Activated CD4-positive, alpha-beta memory T cell treated with anti-CD3 and anti-CD28 coated beads, Interleukin-2, amount 10 ng/mL, durations not matched to agents 7 days and 5 days (primary cell): ENCODE measurements at regions not wholly inside any gene's neighbourhood (a gene's known extent, or its start where the extent isn't known, plus 50 kb on each side); places are given as distances from the start of the nearest gene placed in this dataset.

Experiments
- CTCF ChIA-PET: fragments of 350-600 bp; sonication (Branson Sonifier 250); formaldehyde crosslinking; loops from one replicate; lab custom pipeline; 2021; ENCODE audit warnings: antibody characterized with exemption, inconsistent platforms; lab: Charles Lee
- POLR2A ChIA-PET: fragments of 350-600 bp; sonication (Branson Sonifier 250); formaldehyde crosslinking; loops from one replicate; lab custom pipeline; 2021; ENCODE audit warnings: antibody characterized with exemption; lab: Charles Lee
- DNase-seq: peaks from one replicate; pipeline ENCODE4 v3.0.0-alpha.2; 2020
- H3K27ac Mint-ChIP-seq: one replicate; pipeline ENCODE4 v1.8.0; 2021; ENCODE audit warnings: mild to moderate bottlenecking, mixed read lengths
- H3K27me3 Mint-ChIP-seq: one replicate; pipeline ENCODE4 v1.8.0; 2021; ENCODE audit warnings: mixed read lengths
- H3K36me3 Mint-ChIP-seq: one replicate; pipeline ENCODE4 v1.8.0; 2021; ENCODE audit warnings: low read depth, mixed read lengths
- H3K4me1 Mint-ChIP-seq: one replicate; pipeline ENCODE4 v1.8.0; 2021; ENCODE audit warnings: mixed read lengths
- H3K4me3 Mint-ChIP-seq: one replicate; pipeline ENCODE4 v1.8.0; 2021; ENCODE audit warnings: mild to moderate bottlenecking, mixed read lengths
- H3K9me3 Mint-ChIP-seq: one replicate; pipeline ENCODE4 v1.8.0; 2021; ENCODE audit warnings: mixed read lengths

GRCh38 chr12:116497051-116497591, 62.1 kb upstream of the MAP1LC3B2 start:
- Mint-ChIP-seq H3K9me3 (peaks cover 4% of the 10 kb centered on the region), H3K27me3 (no peaks in the 10 kb centered on the region), H3K36me3 (no peaks in the 10 kb centered on the region), H3K4me3 (no peak overlapping the region), H3K4me1 (no peaks in the 10 kb centered on the region), H3K27ac (no peak overlapping the region)
- no peak for DNase-seq
- CTCF ChIA-PET = no interaction called here
- POLR2A ChIA-PET = no interaction called here

- CTCF ChIA-PET = interaction anchor here (0.6 kb wide), 1 partner anchor 211 kb away, joined by 3 read pairs; no protein-coding TSS in a partner anchor
- H3K27ac Mint-ChIP-seq = no peak overlapping the region
- no peaks in the 10 kb centered on the region for H3K4me1 Mint-ChIP-seq
- H3K9me3 Mint-ChIP-seq = no peaks in the 10 kb centered on the region
- no peak for DNase-seq
- H3K36me3 Mint-ChIP-seq = no peaks in the 10 kb centered on the region
- no peaks in the 10 kb centered on the region for H3K27me3 Mint-ChIP-seq
- POLR2A ChIA-PET = no interaction called here
- no peak overlapping the region for H3K4me3 Mint-ChIP-seq
Measured at GRCh38 chr12:116498471-116498870, 60.7 kb upstream of the MAP1LC3B2 start.

DNA sequence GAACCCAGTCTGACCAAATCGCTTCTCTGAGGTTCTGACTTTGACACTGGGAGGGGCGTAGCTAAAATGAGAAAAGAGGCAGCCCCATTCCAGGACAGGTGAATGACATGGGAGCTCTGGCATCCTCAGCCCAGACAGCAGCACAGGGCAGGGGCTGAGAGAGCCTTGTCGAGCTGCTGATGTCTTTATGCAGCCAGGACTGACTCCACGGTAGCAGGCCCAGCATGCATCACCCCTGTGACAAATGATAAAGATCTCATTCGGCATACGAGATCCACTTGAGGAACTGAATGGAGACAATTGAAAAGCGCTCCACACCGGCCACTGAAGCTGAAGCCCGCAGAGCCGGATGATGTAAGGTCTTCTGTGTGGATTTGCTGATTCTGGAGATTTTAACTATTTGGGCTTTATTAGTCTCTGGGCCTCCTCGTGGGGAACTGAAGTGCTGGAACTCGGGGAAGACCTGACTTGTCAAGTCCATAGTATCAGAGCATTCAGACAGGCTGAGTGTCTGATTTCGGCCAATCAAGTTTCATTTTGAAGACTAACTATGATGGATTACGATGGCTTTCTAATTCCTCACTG, 56.9 kb upstream of the MAP1LC3B2 start:
- CTCF ChIA-PET = interaction anchor here (1.2 kb wide), 1 partner anchor 100 kb away, joined by 3 read pairs; no protein-coding TSS in a partner anchor
- no peak overlapping the region for H3K27ac Mint-ChIP-seq
- no peak overlapping the region for H3K4me3 Mint-ChIP-seq
- no peaks in the 10 kb centered on the region for H3K4me1 Mint-ChIP-seq
- H3K9me3 Mint-ChIP-seq = no peaks in the 10 kb centered on the region
- H3K36me3 Mint-ChIP-seq = no peaks in the 10 kb centered on the region
- DNase-seq = no peak
- H3K27me3 Mint-ChIP-seq = peaks cover 4% of the 10 kb centered on the region
- POLR2A ChIA-PET = no interaction called here

- Mint-ChIP-seq H3K27me3 (peaks cover 8% of the 10 kb centered on the region), H3K9me3 (no peaks in the 10 kb centered on the region), H3K4me1 (peaks cover 4% of the 10 kb centered on the region), H3K4me3 (no peak overlapping the region), H3K27ac (no peak overlapping the region), H3K36me3 (no peaks in the 10 kb centered on the region)
- ChIA-PET POLR2A (no interaction called here), CTCF (interaction anchor here (1.0 kb wide), 1 partner anchor 38 kb away, joined by 5 read pairs; no protein-coding TSS in a partner anchor)
- DNase-seq = no peak
Measured at GRCh38 chr12:116502989-116503496, 56.1 kb upstream of the MAP1LC3B2 start.

- CTCF ChIA-PET = no interaction called here
- Mint-ChIP-seq H3K27ac (no peak overlapping the region), H3K9me3 (no peaks in the 10 kb centered on the region), H3K4me1 (peaks cover 7% of the 10 kb centered on the region), H3K36me3 (no peaks in the 10 kb centered on the region), H3K27me3 (peaks cover 13% of the 10 kb centered on the region), H3K4me3 (no peak overlapping the region)
- POLR2A ChIA-PET = no interaction called here
- no peak for DNase-seq
Measured at GRCh38 chr12:116504438-116504837, 54.7 kb upstream of the MAP1LC3B2 start.

GRCh38 chr12:116506697-116507064, 52.5 kb upstream of the MAP1LC3B2 start:
- DNase-seq = no peak
- Mint-ChIP-seq H3K36me3 (no peaks in the 10 kb centered on the region), H3K27me3 (peaks cover 16% of the 10 kb centered on the region), H3K9me3 (no peaks in the 10 kb centered on the region), H3K4me1 (peaks cover 7% of the 10 kb centered on the region), H3K27ac (no peak overlapping the region), H3K4me3 (no peak overlapping the region)
- ChIA-PET CTCF (no interaction called here), POLR2A (no interaction called here)

DNA sequence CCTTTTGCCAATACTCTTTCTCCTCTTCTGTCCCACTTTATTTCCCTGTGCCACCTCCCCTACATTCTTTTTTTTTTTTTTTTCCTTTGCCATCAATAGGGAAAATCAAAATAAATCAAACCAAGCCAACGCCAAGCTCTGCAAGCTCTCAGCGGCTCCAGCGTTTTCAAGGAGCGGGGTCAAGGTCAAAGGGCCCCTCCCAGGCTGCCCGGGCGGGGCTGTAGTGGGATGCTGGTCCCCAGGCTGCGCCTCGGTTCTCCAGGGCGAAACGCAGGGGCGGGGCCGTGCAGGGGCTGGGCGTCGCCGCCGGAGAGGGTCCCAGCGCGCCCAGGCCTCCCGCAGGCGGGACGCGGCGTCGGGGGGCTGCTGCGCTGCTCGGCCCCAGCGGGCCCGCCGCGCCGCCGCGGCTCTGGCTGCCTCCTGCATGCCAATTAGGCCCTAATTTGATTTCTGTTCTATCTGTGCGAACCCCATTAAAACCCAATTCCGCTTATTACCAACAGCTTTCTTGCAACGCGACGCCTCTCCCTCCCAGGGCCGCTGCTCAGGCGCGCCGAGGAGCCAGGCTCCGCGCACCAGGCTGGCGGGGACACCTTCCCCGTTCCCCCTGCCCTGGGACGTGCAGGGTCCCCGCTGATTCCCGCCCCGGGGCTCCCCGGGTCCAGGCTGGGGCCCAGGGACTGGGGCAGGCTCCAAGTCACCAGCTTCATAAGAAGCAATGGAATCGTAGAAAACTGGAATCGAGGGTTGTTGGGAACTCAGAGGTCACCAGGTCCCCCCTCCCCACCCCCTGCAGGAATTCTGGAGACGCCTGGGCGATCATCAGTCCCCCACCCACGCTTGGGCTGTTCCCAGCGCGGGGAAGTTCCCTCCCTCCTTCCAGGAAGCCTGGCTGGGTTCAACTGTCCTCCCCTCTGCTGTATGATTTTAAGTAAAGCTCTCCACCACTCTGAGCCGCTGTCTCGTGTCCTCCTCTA, 50.7 kb upstream of the MAP1LC3B2 start:
- Mint-ChIP-seq H3K4me3 (peak overlapping the region; percentile 39), H3K4me1 (peaks cover 7% of the 10 kb centered on the region), H3K9me3 (no peaks in the 10 kb centered on the region), H3K36me3 (no peaks in the 10 kb centered on the region), H3K27me3 (peaks cover 16% of the 10 kb centered on the region), H3K27ac (no peak overlapping the region)
- no peak for DNase-seq
- CTCF ChIA-PET = no interaction called here
- POLR2A ChIA-PET = no interaction called here
